ENCODE measurements at regions not wholly inside any gene's neighbourhood (a gene's known extent, or its start where the extent isn't known, plus 50 kb on each side); places are given as distances from the start of the nearest gene placed in this dataset.

DNA sequence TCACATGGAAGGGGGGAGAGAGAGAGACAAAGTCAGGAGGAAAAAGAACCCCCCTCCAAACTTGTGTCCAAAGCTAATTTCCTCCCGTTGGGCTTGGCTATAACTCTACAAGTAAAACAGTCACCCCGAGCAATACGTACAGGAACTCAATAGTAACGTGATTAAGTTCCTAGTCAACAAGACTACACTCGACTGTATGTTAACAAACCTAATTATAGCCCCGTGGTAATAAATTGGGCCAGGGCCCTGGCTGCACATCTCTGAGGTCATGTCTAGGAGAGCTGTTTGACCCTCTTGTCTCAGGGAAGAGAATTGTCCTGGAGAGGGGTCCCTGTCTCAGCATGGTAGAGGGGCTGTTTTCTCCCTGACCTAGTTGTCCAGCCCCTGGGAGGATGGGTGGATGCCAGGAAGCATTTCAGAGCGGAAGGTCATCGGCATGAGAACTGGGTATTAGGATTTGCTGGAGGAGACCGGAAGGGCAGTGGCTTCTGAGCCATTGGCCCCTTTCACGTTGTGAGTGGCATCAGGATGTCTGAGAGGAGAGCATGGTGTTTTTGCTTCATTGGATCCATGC lies 60.2 kb upstream of the COMTD1 start:
- H3K4me1 ChIP-seq (ENCODE audit: control insufficient read depth in 2 of 2, insufficient read depth in 2 of 2, low read length in 1 of 2), result peaks cover 2 to 8% of the 10 kb centered on the region in 2 donors
- H3K4me3 ChIP-seq (ENCODE audit: low read depth in 1 of 2, low read length in 2 of 2), result peak overlapping the region; percentile 2 to 62
- H3K9me3 ChIP-seq (ENCODE audit: control insufficient read depth in 2 of 2, insufficient read depth in 1 of 2, low read depth in 1 of 2, low read length in 1 of 2), result no peaks in the 10 kb centered on the region
- 33 to 39% methylated on average over 10 of the region's 10 CpGs for WGBS, 2 donors
- peak overlapping the region; percentile 98 to 99 for H3K27ac ChIP-seq (ENCODE audit: low read depth in 2 of 2, low read length in 1 of 2)
- no peaks in the 10 kb centered on the region for H3K27me3 ChIP-seq (ENCODE audit: control insufficient read depth in 1 of 2, insufficient read depth in 2 of 2, low read length in 2 of 2)
- no peaks in the 10 kb centered on the region for H3K36me3 ChIP-seq (ENCODE audit: control insufficient read depth in 2 of 2, insufficient read depth in 2 of 2, low read length in 1 of 2)

DNA sequence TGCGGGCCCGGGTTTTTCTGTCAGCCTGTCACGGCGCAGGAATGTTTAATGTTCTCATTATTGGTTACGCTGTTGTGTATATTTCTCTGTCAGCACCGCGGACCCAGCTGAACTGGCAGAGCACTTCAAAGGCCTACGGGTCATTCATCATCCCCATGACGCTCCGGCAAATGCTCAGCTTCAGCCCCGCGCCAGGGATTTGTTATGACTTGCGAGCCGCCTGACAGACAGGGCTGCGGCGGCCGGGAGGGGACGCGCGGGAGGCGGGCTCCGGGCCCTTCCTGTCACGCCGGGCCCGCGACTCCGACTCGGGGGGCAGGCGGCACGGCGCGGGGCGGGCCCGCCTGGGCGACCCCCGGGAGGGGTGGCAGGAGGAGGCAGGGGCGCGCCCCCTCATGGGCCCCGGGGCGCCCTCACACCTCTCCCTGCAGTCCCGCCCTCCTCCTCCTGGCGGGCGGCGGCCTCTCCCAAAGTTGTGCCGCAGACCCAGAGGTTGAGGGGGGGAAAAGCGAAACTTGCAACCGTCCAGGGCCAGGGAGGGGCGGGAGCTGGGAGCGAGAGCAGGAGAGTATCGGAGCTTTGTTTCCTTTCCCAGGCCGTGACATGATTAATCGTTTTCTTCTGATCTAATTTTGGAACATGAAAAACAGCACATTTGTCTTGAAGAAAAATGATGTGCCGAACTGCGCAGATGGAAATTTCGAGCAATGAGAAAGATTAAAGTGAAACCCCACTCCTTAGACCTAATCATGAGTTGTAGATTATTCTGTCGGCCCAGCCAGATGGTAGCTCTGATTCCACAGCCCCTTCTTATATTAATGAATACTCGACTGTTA lies 59.3 kb upstream of the COMTD1 start:
- peak overlapping the region; percentile 53 to 62 for H3K4me3 ChIP-seq (ENCODE audit: low read depth in 1 of 2, low read length in 2 of 2)
- peaks cover 0 to 3% of the 10 kb centered on the region in 2 donors for H3K9me3 ChIP-seq (ENCODE audit: control insufficient read depth in 2 of 2, insufficient read depth in 1 of 2, low read depth in 1 of 2, low read length in 1 of 2)
- no peaks in the 10 kb centered on the region for H3K27me3 ChIP-seq (ENCODE audit: control insufficient read depth in 1 of 2, insufficient read depth in 2 of 2, low read length in 2 of 2)
- peaks cover 2 to 8% of the 10 kb centered on the region in 2 donors for H3K4me1 ChIP-seq (ENCODE audit: control insufficient read depth in 2 of 2, insufficient read depth in 2 of 2, low read length in 1 of 2)
- H3K27ac ChIP-seq (ENCODE audit: low read depth in 2 of 2, low read length in 1 of 2), result peak overlapping the region; percentile 98 to 99
- no peaks in the 10 kb centered on the region for H3K36me3 ChIP-seq (ENCODE audit: control insufficient read depth in 2 of 2, insufficient read depth in 2 of 2, low read length in 1 of 2)
- 0 to 1% methylated on average over 42 to 57 of the region's 57 CpGs for WGBS, 2 donors

GRCh38 chr10:75294518-75294865 lies 58.7 kb upstream of the COMTD1 start:
- H3K27ac ChIP-seq (ENCODE audit: low read depth in 2 of 2, low read length in 1 of 2), result peak overlapping the region; percentile 98 to 99
- H3K4me3 ChIP-seq (ENCODE audit: low read depth in 1 of 2, low read length in 2 of 2), result peak overlapping the region; percentile 53 to 62
- peaks cover 0 to 3% of the 10 kb centered on the region in 2 donors for H3K9me3 ChIP-seq (ENCODE audit: control insufficient read depth in 2 of 2, insufficient read depth in 1 of 2, low read depth in 1 of 2, low read length in 1 of 2)
- WGBS, 2 donors, result 0 to 1% methylated on average over 14 to 20 of the region's 20 CpGs
- no peaks in the 10 kb centered on the region for H3K27me3 ChIP-seq (ENCODE audit: control insufficient read depth in 1 of 2, insufficient read depth in 2 of 2, low read length in 2 of 2)
- peaks cover 2 to 8% of the 10 kb centered on the region in 2 donors for H3K4me1 ChIP-seq (ENCODE audit: control insufficient read depth in 2 of 2, insufficient read depth in 2 of 2, low read length in 1 of 2)
- H3K36me3 ChIP-seq (ENCODE audit: control insufficient read depth in 2 of 2, insufficient read depth in 2 of 2, low read length in 1 of 2), result no peaks in the 10 kb centered on the region

DNA sequence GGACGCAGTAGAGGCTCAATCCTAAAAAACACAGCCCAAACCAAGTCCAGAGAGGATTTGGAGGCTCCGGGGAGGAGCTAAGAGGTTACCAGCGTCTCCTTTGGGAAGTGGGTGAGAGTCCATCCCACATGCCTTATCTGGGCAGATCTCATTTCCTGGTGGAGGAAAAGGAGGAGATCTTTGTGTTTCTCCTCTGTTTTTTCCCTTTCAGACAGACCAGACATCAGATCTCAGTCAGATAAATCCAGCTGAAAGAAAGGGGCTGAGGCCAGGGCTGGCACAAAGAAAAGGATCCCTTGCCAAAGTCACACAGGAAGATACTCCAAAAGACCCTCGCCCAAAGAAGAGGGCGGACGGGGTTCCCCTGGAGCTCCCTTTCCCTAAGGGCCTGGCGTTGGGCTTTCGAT lies 58.3 kb upstream of the COMTD1 start:
- Histone ChIP-seq H3K27ac (ENCODE audit: low read depth in 2 of 2, low read length in 1 of 2) (peak overlapping the region; percentile 98 to 99), H3K27me3 (ENCODE audit: control insufficient read depth in 1 of 2, insufficient read depth in 2 of 2, low read length in 2 of 2) (no peaks in the 10 kb centered on the region), H3K4me3 (ENCODE audit: low read depth in 1 of 2, low read length in 2 of 2) (peak overlapping the region in 1 of 2 donors; percentile 62), H3K9me3 (ENCODE audit: control insufficient read depth in 2 of 2, insufficient read depth in 1 of 2, low read depth in 1 of 2, low read length in 1 of 2) (peaks cover 0 to 3% of the 10 kb centered on the region in 2 donors), H3K36me3 (ENCODE audit: control insufficient read depth in 2 of 2, insufficient read depth in 2 of 2, low read length in 1 of 2) (no peaks in the 10 kb centered on the region), H3K4me1 (ENCODE audit: control insufficient read depth in 2 of 2, insufficient read depth in 2 of 2, low read length in 1 of 2) (peaks cover 2 to 8% of the 10 kb centered on the region in 2 donors)
- WGBS, 2 donors, result 25 to 33% methylated on average over 8 of the region's 8 CpGs

GRCh38 chr10:75293446-75293820 lies 57.7 kb upstream of the COMTD1 start:
- H3K36me3 ChIP-seq (ENCODE audit: control insufficient read depth in 2 of 2, insufficient read depth in 2 of 2, low read length in 1 of 2), result no peaks in the 10 kb centered on the region
- H3K4me1 ChIP-seq (ENCODE audit: control insufficient read depth in 2 of 2, insufficient read depth in 2 of 2, low read length in 1 of 2), result peaks cover 2 to 8% of the 10 kb centered on the region in 2 donors
- H3K27ac ChIP-seq (ENCODE audit: low read depth in 2 of 2, low read length in 1 of 2), result peak overlapping the region in 1 of 2 donors; percentile 44
- WGBS, 2 donors, result 92 to 96% methylated on average over 3 of the region's 3 CpGs
- H3K27me3 ChIP-seq (ENCODE audit: control insufficient read depth in 1 of 2, insufficient read depth in 2 of 2, low read length in 2 of 2), result no peaks in the 10 kb centered on the region
- peaks cover 0 to 3% of the 10 kb centered on the region in 2 donors for H3K9me3 ChIP-seq (ENCODE audit: control insufficient read depth in 2 of 2, insufficient read depth in 1 of 2, low read depth in 1 of 2, low read length in 1 of 2)
- no peak overlapping the region for H3K4me3 ChIP-seq (ENCODE audit: low read depth in 1 of 2, low read length in 2 of 2)

DNA sequence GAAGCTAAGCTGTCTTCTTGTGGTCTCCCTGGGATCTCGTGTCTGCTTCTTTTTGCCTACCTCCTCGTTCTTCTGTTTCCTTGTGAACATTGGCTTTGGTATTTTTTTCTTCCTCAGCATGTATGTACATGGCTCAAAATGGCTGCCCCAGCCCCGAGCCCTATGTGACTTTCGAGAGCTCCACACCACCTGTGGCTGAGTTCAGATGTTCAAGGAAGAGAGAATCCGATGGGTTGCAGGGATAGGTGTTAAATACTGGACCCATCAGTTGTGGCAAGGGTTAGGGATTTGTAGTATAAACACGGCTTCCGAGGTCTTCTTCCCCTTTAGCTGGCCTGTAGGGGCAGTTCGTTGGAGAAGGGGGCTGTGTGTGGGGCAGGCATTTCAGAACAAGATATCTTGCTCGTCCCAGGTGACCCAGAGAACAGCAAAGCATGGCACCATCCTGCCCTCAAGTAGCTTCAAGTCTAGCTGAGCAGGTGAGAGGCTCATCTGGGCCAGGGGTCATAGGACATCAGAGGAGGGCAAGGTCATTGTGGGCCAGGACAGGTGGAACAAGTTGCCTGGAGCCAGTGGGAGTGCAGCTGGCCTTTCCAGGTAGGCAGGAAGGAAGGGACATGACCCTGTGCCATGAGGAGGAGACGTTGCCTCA lies 57.2 kb upstream of the COMTD1 start:
- Histone ChIP-seq H3K9me3 (ENCODE audit: control insufficient read depth in 2 of 2, insufficient read depth in 1 of 2, low read depth in 1 of 2, low read length in 1 of 2) (peaks cover 0 to 3% of the 10 kb centered on the region in 2 donors), H3K4me1 (ENCODE audit: control insufficient read depth in 2 of 2, insufficient read depth in 2 of 2, low read length in 1 of 2) (peaks cover 2 to 8% of the 10 kb centered on the region in 2 donors), H3K36me3 (ENCODE audit: control insufficient read depth in 2 of 2, insufficient read depth in 2 of 2, low read length in 1 of 2) (no peaks in the 10 kb centered on the region), H3K27ac (ENCODE audit: low read depth in 2 of 2, low read length in 1 of 2) (peak overlapping the region in 1 of 2 donors; percentile 44), H3K4me3 (ENCODE audit: low read depth in 1 of 2, low read length in 2 of 2) (no peak overlapping the region), H3K27me3 (ENCODE audit: control insufficient read depth in 1 of 2, insufficient read depth in 2 of 2, low read length in 2 of 2) (no peaks in the 10 kb centered on the region)
- WGBS, 2 donors, result 91 to 92% methylated on average over 10 of the region's 10 CpGs

- Histone ChIP-seq H3K36me3 (ENCODE audit: control insufficient read depth in 2 of 2, insufficient read depth in 2 of 2, low read length in 1 of 2) (no peaks in the 10 kb centered on the region), H3K4me3 (ENCODE audit: low read depth in 1 of 2, low read length in 2 of 2) (no peak overlapping the region), H3K27ac (ENCODE audit: low read depth in 2 of 2, low read length in 1 of 2) (no peak overlapping the region), H3K27me3 (ENCODE audit: control insufficient read depth in 1 of 2, insufficient read depth in 2 of 2, low read length in 2 of 2) (no peaks in the 10 kb centered on the region), H3K4me1 (ENCODE audit: control insufficient read depth in 2 of 2, insufficient read depth in 2 of 2, low read length in 1 of 2) (peaks cover under 1 to 8% of the 10 kb centered on the region in 2 donors), H3K9me3 (ENCODE audit: control insufficient read depth in 2 of 2, insufficient read depth in 1 of 2, low read depth in 1 of 2, low read length in 1 of 2) (peaks cover 0 to 3% of the 10 kb centered on the region in 2 donors)
- 56% methylated on average over 1 of the region's 1 CpG for WGBS, 2 donors
Observed at GRCh38 chr10:75291805-75292204, 56.0 kb upstream of the COMTD1 start.

- Histone ChIP-seq H3K27me3 (ENCODE audit: control insufficient read depth in 1 of 2, insufficient read depth in 2 of 2, low read length in 2 of 2) (no peaks in the 10 kb centered on the region), H3K9me3 (ENCODE audit: control insufficient read depth in 2 of 2, insufficient read depth in 1 of 2, low read depth in 1 of 2, low read length in 1 of 2) (peaks cover 0 to 3% of the 10 kb centered on the region in 2 donors), H3K27ac (ENCODE audit: low read depth in 2 of 2, low read length in 1 of 2) (no peak overlapping the region), H3K4me3 (ENCODE audit: low read depth in 1 of 2, low read length in 2 of 2) (no peak overlapping the region), H3K4me1 (ENCODE audit: control insufficient read depth in 2 of 2, insufficient read depth in 2 of 2, low read length in 1 of 2) (peaks cover 2% of the 10 kb centered on the region in 2 donors), H3K36me3 (ENCODE audit: control insufficient read depth in 2 of 2, insufficient read depth in 2 of 2, low read length in 1 of 2) (no peaks in the 10 kb centered on the region)
- 85 to 88% methylated on average over 6 of the region's 6 CpGs for WGBS, 2 donors
Observed at GRCh38 chr10:75288140-75288711, 52.5 kb upstream of the COMTD1 start.

DNA sequence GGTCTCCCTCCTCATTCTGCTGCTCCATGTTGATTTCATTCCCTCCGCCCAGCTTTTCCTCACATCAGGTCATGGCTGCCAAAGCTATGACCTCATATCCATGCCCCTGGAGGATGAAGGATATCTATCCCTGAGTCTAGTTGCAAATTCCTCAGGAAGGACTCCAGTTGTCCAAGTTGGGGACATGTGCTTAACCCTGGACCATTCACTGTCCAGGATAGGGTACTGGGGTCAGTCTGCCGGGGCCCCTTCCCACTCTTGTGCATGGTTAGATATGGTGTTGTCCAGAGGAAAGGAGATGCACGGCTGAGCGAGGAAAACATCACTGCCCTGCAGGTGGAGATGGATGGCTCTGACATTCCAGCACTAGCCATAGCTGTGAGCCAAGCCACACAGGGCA lies 51.9 kb upstream of the COMTD1 start:
- Histone ChIP-seq H3K27me3 (ENCODE audit: control insufficient read depth in 1 of 2, insufficient read depth in 2 of 2, low read length in 2 of 2) (no peaks in the 10 kb centered on the region), H3K9me3 (ENCODE audit: control insufficient read depth in 2 of 2, insufficient read depth in 1 of 2, low read depth in 1 of 2, low read length in 1 of 2) (peaks cover 0 to 3% of the 10 kb centered on the region in 2 donors), H3K4me3 (ENCODE audit: low read depth in 1 of 2, low read length in 2 of 2) (no peak overlapping the region), H3K27ac (ENCODE audit: low read depth in 2 of 2, low read length in 1 of 2) (no peak overlapping the region), H3K36me3 (ENCODE audit: control insufficient read depth in 2 of 2, insufficient read depth in 2 of 2, low read length in 1 of 2) (no peaks in the 10 kb centered on the region), H3K4me1 (ENCODE audit: control insufficient read depth in 2 of 2, insufficient read depth in 2 of 2, low read length in 1 of 2) (peaks cover 3 to 5% of the 10 kb centered on the region in 2 donors)
- WGBS, 2 donors, result 92 to 93% methylated on average over 4 of the region's 4 CpGs
